HEK293 (cell line): ENCODE measurements at regions not wholly inside any gene's neighbourhood (a gene's known extent, or its start where the extent isn't known, plus 50 kb on each side); places are given as distances from the start of the nearest gene placed in this dataset.

Source experiments
- CTCF ChIA-PET: fragments of 350-600 bp; formaldehyde crosslinking; extraction: SDS; loops from one replicate; lab custom pipeline; 2021; ENCODE audit warnings: antibody characterized with exemption; lab: Yijun Ruan, JAX
- POLR2A ChIA-PET: fragments of 300-600 bp; formaldehyde crosslinking; extraction: SDS; loops from one replicate; lab custom pipeline; 2020; ENCODE audit warnings: antibody characterized with exemption, inconsistent platforms; lab: Yijun Ruan, JAX
- H3K27ac ChIP-seq: fragments of 200-500 bp; sonication (Bioruptor generic); 2 replicates; pipeline ENCODE4 v1.5.1; 2014; ENCODE audit warnings: low read depth, low read length, control low read depth, inconsistent platforms; ENCODE audit errors: extremely low read depth
- H3K36me3 ChIP-seq, 2 experiments: fragments of 200-500 bp in 1 of 2; sonication (Bioruptor generic) in 1 of 2; 1 replicate in 1 of 2; 2 replicates in 1 of 2; pipeline ENCODE4 v1.5.1; 2014 to 2017; ENCODE audit warnings: inconsistent platforms in 2 of 2, low read length in 2 of 2; ENCODE audit not compliant: control insufficient read depth in 2 of 2, insufficient read depth in 1 of 2
- H3K4me1 ChIP-seq: fragments of 200-500 bp; sonication (Bioruptor generic); 2 replicates; pipeline ENCODE4 v1.5.1; 2014; ENCODE audit warnings: mild to moderate bottlenecking, low read length, inconsistent platforms; ENCODE audit not compliant: control insufficient read depth, insufficient read depth
- H3K4me3 ChIP-seq: 2 replicates; pipeline ENCODE4 v1.5.1; 2011; ENCODE audit warnings: low read depth, mild to moderate bottlenecking, control low read depth, low read length, moderate library complexity
- H3K9me3 ChIP-seq: fragments of 200-500 bp; sonication (Bioruptor generic); 2 replicates; pipeline ENCODE4 v1.5.1; 2014; ENCODE audit warnings: low read depth, low read length, inconsistent platforms; ENCODE audit not compliant: control insufficient read depth, insufficient read depth
- EGR2 ChIP-seq: fragments of 450-650 bp; formaldehyde crosslinking; IDR thresholded peaks from 2 replicates; pipeline ENCODE4 v1.5.1; 2016; ENCODE audit warnings: low read depth, missing biosample characterization, missing genetic modification characterization
- GFI1B ChIP-seq: fragments of 450-650 bp; formaldehyde crosslinking; IDR thresholded peaks from 2 replicates; pipeline ENCODE4 v1.5.1; 2016; ENCODE audit warnings: missing biosample characterization, missing genetic modification characterization
- IKZF3 ChIP-seq: fragments of 450-650 bp; IDR thresholded peaks from 2 replicates; pipeline ENCODE4 v1.5.0; 2018; ENCODE audit warnings: missing biosample characterization, mild to moderate bottlenecking, missing genetic modification characterization, moderate library complexity
- OVOL3 ChIP-seq: fragments of 450-650 bp; formaldehyde crosslinking; IDR thresholded peaks from 2 replicates; pipeline ENCODE4 v1.5.1; 2016; ENCODE audit warnings: missing biosample characterization, missing genetic modification characterization
- REPIN1 ChIP-seq: fragments of 450-650 bp; formaldehyde crosslinking; IDR thresholded peaks from 2 replicates; pipeline ENCODE4 v1.5.1; 2017; ENCODE audit warnings: missing biosample characterization, missing genetic modification characterization, low read depth
- TSHZ1 ChIP-seq: fragments of 450-650 bp; formaldehyde crosslinking; IDR thresholded peaks from 2 replicates; pipeline ENCODE4 v1.5.1; 2016; ENCODE audit warnings: missing biosample characterization, missing genetic modification characterization, borderline replicate concordance
- ZNF114 ChIP-seq: fragments of 450-650 bp; formaldehyde crosslinking; IDR thresholded peaks from 2 replicates; pipeline ENCODE4 v1.5.0; 2017; ENCODE audit warnings: missing biosample characterization, missing genetic modification characterization
- ZNF26 ChIP-seq: fragments of 450-650 bp; formaldehyde crosslinking; IDR thresholded peaks from 2 replicates; pipeline ENCODE4 v1.5.1; 2016; ENCODE audit warnings: missing biosample characterization, missing genetic modification characterization
- ZNF280C ChIP-seq: fragments of 450-650 bp; formaldehyde crosslinking; IDR thresholded peaks from 2 replicates; pipeline ENCODE4 v1.5.1; 2016; ENCODE audit warnings: missing biosample characterization, missing genetic modification characterization
- ZNF423 ChIP-seq: fragments of 450-650 bp; formaldehyde crosslinking; IDR thresholded peaks from 2 replicates; pipeline ENCODE4 v1.5.1; 2016; ENCODE audit warnings: missing biosample characterization, missing genetic modification characterization
- ZNF426 ChIP-seq: fragments of 450-650 bp; formaldehyde crosslinking; IDR thresholded peaks from 2 replicates; pipeline ENCODE4 v1.5.1; 2017; ENCODE audit warnings: missing biosample characterization, missing genetic modification characterization, mild to moderate bottlenecking, inconsistent platforms, moderate library complexity
- ZNF449 ChIP-seq: fragments of 450-650 bp; formaldehyde crosslinking; IDR thresholded peaks from 2 replicates; pipeline ENCODE4 v1.5.1; 2017; ENCODE audit warnings: missing biosample characterization, mild to moderate bottlenecking, missing genetic modification characterization, moderate library complexity
- ZNF596 ChIP-seq: fragments of 450-650 bp; IDR thresholded peaks from 2 replicates; pipeline ENCODE4 v1.5.0; 2018; ENCODE audit warnings: missing biosample characterization, mild to moderate bottlenecking, missing genetic modification characterization, moderate library complexity
- ZNF623 ChIP-seq: fragments of 450-650 bp; formaldehyde crosslinking; IDR thresholded peaks from 2 replicates; pipeline ENCODE4 v1.5.1; 2016; ENCODE audit warnings: missing biosample characterization, missing genetic modification characterization
- ZNF670 ChIP-seq: fragments of 450-650 bp; formaldehyde crosslinking; IDR thresholded peaks from 2 replicates; pipeline ENCODE4 v1.5.1; 2016; ENCODE audit warnings: missing biosample characterization, missing genetic modification characterization, low read depth
- TF ChIP-seq, protein P1 (sequence below): fragments of 450-650 bp; formaldehyde crosslinking; IDR thresholded peaks from 2 replicates; pipeline ENCODE4 v1.5.1; 2016; ENCODE audit warnings: missing biosample characterization, missing genetic modification characterization, low read depth
- TF ChIP-seq, protein P2 (sequence below): fragments of 450-650 bp; IDR thresholded peaks from 2 replicates; pipeline ENCODE4 v1.5.1; 2018; ENCODE audit warnings: missing biosample characterization, missing genetic modification characterization

- no peak overlapping the region for H3K27ac ChIP-seq
- no peak for TF ChIP-seq ZNF449 (tag by site-specific recombination)
- no peak for TF ChIP-seq OVOL3 (tag by site-specific recombination)
- ChIA-PET POLR2A (no interaction called here), CTCF (no interaction called here)
- H3K9me3 ChIP-seq, result no peaks in the 10 kb centered on the region
- no peak overlapping the region for H3K4me3 ChIP-seq
- no peaks in the 10 kb centered on the region for H3K36me3 ChIP-seq
- H3K4me1 ChIP-seq, result no peaks in the 10 kb centered on the region
Measured at GRCh38 chr1:30490554-30491053, 232.8 kb downstream of the MATN1 start.

GRCh38 chr1:30489737-30490389 lies 233.5 kb downstream of the MATN1 start:
- POLR2A ChIA-PET, result no interaction called here
- CTCF ChIA-PET, result no interaction called here
- TF ChIP-seq ZNF26 (tag by site-specific recombination) (no peak), ZNF623 (tag by site-specific recombination) (peak; percentile 90)
- no peak overlapping the region for H3K27ac ChIP-seq
- no peak overlapping the region for H3K4me3 ChIP-seq
- H3K9me3 ChIP-seq, result no peaks in the 10 kb centered on the region
- H3K4me1 ChIP-seq, result no peaks in the 10 kb centered on the region
- no peaks in the 10 kb centered on the region for H3K36me3 ChIP-seq

DNA sequence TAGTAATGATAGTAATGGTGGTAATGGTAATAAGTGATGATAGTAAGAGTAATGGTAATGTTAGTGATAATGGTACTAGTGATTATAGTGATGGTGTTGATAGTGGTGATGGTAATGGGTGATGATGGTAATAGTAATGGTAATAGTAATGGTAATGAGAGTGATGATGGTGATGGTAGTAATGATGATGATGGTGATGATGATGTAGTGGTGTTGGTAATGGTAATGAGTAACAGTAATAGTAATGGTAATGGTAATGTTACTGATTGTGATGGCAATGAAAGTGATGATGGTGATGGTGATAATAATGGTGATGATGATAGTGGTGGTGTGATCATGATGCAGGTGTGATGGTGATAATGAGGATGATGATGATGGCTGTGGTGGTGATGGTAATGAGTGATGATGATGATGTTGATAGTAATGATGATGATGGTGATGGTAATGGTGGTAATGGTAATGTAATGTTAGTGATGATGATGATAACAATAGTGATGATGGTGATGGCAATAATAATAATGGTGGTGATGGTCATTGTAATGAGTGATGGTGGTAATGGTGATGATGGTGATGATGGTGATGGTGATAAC lies 235.0 kb downstream of the MATN1 start:
- ChIA-PET POLR2A (no interaction called here), CTCF (no interaction called here)
- H3K9me3 ChIP-seq, result no peaks in the 10 kb centered on the region
- H3K4me3 ChIP-seq, result no peak overlapping the region
- no peak overlapping the region for H3K27ac ChIP-seq
- H3K4me1 ChIP-seq, result no peaks in the 10 kb centered on the region
- no peaks in the 10 kb centered on the region for H3K36me3 ChIP-seq
- TF ChIP-seq OVOL3 (tag by site-specific recombination), result no peak
- TF ChIP-seq IKZF3, result no peak
- TF ChIP-seq, protein P1, sequence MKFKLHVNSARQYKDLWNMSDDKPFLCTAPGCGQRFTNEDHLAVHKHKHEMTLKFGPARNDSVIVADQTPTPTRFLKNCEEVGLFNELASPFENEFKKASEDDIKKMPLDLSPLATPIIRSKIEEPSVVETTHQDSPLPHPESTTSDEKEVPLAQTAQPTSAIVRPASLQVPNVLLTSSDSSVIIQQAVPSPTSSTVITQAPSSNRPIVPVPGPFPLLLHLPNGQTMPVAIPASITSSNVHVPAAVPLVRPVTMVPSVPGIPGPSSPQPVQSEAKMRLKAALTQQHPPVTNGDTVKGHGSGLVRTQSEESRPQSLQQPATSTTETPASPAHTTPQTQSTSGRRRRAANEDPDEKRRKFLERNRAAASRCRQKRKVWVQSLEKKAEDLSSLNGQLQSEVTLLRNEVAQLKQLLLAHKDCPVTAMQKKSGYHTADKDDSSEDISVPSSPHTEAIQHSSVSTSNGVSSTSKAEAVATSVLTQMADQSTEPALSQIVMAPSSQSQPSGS, result peak; percentile 69
- 0 out of 2 replicates have a peak, but pooled peaks have one; percentile 9 for TF ChIP-seq TSHZ1
- no peak for TF ChIP-seq GFI1B
- TF ChIP-seq ZNF280C, result peak; percentile 66; the same call in 1 of the 2 replicates
- TF ChIP-seq ZNF670 (tag by site-specific recombination), result 0 out of 2 replicates have a peak, but pooled peaks have one; percentile 30
- no peak for TF ChIP-seq EGR2 (tag by site-specific recombination)
- TF ChIP-seq, protein P2, sequence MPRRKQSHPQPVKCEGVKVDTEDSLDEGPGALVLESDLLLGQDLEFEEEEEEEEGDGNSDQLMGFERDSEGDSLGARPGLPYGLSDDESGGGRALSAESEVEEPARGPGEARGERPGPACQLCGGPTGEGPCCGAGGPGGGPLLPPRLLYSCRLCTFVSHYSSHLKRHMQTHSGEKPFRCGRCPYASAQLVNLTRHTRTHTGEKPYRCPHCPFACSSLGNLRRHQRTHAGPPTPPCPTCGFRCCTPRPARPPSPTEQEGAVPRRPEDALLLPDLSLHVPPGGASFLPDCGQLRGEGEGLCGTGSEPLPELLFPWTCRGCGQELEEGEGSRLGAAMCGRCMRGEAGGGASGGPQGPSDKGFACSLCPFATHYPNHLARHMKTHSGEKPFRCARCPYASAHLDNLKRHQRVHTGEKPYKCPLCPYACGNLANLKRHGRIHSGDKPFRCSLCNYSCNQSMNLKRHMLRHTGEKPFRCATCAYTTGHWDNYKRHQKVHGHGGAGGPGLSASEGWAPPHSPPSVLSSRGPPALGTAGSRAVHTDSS, result peak; percentile 85
- no peak for TF ChIP-seq ZNF423 (tag by site-specific recombination)
- no peak for TF ChIP-seq ZNF596 (tag by site-specific recombination)
- TF ChIP-seq REPIN1 (tag by site-specific recombination), result peak; percentile 91; the same call in 1 of the 2 replicates
- TF ChIP-seq ZNF114, result 0 out of 2 replicates have a peak, but pooled peaks have one; percentile 77
- TF ChIP-seq ZNF426, result no peak
